ENCODE measurements at regions not wholly inside any gene's neighbourhood (a gene's known extent, or its start where the extent isn't known, plus 50 kb on each side); places are given as distances from the start of the nearest gene placed in this dataset.
"Not testable (repeated sequence)": the region's sequence is repeated elsewhere in the genome, so short reads cannot be mapped to it uniquely, and the experiment has no call there.

DNA sequence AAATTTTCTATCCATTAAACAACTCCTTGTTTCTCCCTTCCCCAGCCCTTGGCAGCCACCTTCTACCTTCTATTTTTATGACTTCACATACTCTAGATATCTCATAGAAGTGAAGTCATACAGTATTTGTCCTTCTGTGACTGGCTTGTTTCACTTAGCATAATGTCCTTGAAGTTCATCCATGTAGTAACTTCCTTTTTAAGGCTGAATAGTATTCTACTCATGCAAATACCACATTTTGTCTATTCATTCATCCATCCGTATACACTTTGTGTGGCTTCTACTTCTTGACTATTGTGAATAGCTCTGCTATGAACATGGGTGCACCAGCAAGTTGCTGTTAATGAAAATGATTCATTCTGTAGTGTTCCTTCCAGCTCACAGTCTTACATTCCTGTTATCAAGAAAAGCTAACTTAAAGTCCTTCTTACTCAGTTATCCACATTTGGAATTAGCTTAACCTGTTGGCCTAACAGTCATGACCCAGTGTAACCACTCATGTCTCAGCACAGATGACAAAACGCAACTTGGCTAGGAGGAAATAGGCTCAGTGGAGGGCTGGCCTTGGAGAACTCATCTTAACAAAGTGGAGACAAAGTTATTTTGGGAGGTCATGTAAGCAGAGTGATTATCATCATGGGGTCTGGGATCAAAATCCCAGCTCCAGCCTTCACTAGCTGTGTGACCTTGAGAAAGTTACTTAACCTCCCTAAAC lies 129.7 kb upstream of the MAP3K1 start:
- DNase-seq, result no peak

DNA sequence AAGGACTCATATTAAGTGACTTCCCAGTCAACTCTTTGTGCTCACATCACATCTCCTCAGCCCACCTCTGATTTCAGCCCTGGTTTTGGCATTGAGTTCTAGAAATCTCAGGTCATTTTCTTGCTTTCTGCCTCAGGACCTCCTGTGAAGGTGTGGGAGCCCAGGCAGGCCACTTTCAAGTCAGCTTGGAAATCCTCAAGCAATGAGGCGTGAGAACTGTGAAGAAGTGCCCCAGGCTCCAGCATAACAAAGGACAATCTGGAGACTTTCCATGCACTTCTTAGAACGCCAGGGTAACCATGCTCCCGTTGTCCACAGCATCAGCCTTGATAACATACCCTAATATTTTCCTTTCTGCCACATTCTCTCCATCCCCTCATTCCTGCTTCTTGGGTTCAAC lies 131.2 kb upstream of the MAP3K1 start:
- no peak for DNase-seq

GRCh38 chr5:56683733-56684132 lies 131.6 kb upstream of the MAP3K1 start:
- DNase-seq, result no peak

- DNase-seq, result no peak
Observed at GRCh38 chr5:56683281-56683680, 132.1 kb upstream of the MAP3K1 start.

- no peak for DNase-seq
Observed at GRCh38 chr5:56681346-56681745, 134.0 kb upstream of the MAP3K1 start.

DNA sequence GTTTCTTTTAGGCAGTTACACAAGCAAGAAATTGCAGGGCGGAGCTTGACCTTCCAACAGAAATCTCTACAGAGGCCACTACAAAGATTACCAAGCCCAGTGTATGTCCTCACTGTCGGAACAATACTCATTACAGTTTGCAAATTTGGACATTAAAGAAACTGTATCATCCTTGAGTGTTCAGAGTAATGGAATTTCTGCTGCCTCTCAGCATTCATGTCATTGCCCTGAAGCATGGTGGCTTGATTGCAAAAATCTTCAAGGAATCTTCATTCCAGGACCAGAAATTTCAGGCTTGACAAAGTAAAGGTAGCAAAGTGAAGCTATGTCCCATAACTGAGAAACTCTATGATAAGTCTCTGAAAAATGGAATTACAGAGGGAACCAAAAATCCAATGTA lies 134.6 kb upstream of the MAP3K1 start:
- DNase-seq, result no peak

DNA sequence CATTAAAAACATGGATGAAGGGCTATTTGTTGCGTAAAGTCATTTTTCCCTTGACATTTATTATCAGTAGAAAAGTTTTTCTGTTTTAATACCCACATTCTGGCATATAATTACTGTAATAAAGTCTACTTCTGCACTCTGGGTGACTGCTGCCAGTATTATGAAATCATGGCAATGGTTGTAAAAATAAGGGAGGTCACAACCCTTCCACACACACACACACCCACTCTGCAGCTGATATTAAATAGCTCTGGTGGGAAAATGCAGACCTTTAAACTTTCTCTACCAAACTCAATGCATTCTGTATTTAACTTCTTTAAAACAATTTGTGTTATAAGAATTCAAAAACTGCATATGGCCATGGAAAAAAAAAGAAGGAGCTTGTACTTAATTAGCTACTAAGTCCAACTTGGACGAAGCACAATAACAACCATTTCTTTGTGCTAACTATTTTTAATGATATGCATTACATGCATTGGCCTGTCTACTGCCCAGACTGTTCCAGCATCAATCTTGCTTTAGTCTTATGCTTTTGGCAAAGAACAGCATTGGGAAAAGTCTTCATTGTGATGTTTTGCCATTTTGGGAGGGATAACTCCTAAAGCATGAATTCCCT lies 137.6 kb upstream of the MAP3K1 start:
- DNase-seq, result no peak

DNA sequence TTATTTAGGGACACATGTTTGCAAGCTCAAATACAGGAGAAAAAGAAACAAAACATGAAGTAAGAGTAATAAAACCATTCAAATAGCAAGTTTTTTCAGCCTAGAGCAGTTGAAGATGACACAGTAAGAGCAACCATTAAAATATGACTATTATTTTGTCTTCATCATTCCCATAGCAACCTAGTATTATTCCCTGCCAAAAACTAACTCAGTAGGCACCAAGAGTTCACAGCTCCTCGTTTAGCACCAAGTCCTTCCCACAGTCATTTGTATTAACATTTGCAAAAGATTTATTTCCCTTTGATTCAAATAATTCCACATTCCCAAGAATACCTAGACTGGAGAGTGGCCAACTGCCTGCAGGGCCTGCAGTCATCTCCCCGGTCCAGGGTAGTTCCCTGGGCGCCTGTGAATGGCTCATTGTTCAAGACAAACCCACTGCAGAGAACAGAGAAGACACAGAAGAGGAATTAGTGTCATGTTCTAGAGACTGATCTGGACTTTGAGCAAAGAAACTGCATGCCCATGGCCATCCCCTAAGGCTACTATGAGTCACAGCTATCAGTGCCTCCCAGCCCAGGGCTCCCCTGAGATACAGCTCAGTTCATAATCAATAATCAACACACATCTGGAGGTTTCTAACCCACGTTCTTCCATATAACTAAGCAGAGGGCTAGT lies 139.1 kb upstream of the MAP3K1 start:
- DNase-seq, result no peak

DNA sequence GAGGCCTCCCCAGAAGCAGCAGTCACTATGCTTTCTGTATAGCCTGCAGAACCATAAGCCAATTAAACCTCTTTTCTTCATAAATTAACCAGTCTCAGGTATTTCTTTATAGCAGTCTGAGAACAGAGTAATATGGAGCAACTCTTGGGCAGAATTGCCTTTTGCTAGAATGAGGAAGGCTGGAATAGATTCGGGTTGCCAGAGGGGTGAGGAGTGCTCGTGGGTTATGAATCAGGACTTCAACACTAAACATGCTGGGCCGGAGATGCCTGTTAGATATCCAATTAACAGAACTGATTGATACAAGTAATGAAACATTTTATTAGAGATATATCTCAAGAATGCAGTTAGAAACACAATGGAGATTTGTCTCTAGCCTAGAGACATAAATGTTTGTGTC lies 140.9 kb upstream of the MAP3K1 start:
- no peak for DNase-seq

DNA sequence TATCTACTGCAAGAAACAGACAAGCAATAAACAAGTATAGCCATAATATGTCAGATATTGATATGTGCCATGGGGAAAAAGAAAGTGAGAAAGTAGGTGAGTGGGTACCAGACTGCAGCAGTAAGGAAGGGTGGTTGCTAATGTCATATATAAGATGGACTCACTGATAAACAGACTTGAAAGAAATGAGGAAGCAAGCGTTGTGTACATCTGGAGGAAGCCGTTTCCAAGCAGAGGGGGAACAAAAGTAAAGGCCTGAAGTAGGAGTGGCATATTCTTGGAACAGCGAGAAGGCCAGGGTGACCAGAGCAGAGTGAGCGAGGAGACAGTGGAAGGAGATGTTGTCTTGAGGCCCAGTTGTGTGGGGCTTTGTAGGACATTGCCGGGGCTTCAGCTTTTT lies 142.2 kb upstream of the MAP3K1 start:
- no peak for DNase-seq

- DNase-seq, result no peak
Observed at GRCh38 chr5:56671571-56671970, 143.8 kb upstream of the MAP3K1 start.

GRCh38 chr5:56670916-56671315 lies 144.4 kb upstream of the MAP3K1 start:
- DNase-seq, result no peak

GRCh38 chr5:56669534-56670483 lies 145.5 kb upstream of the MAP3K1 start:
- DNase-seq, result peak; percentile 23

- DNase-seq, result no peak
Observed at GRCh38 chr5:56668996-56669395, 146.4 kb upstream of the MAP3K1 start.

- DNase-seq, result no peak
Observed at GRCh38 chr5:56667692-56668091, 147.7 kb upstream of the MAP3K1 start.

DNA sequence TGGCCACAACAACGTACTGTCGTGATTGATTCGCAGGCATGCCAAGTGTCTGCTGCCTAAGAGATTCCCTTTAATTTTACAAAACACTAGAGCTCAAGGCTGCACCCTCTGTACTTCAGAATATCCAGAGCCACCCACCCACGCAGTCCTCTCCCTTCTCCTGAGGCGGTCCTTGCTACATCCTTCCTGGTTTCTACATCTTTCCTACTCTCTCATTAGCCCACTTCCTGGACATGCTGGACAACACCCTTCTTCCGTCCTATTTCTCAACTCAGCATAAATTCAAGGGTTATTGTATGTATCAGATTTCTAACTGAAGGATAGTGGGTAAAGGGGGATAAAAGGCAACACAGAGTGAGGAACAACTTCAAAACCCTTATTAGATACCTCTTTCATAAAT lies 148.4 kb upstream of the MAP3K1 start:
- DNase-seq, result no peak

- DNase-seq, result not testable (repeated sequence)
Observed at GRCh38 chr5:56665117-56665516, 150.2 kb upstream of the MAP3K1 start.

DNA sequence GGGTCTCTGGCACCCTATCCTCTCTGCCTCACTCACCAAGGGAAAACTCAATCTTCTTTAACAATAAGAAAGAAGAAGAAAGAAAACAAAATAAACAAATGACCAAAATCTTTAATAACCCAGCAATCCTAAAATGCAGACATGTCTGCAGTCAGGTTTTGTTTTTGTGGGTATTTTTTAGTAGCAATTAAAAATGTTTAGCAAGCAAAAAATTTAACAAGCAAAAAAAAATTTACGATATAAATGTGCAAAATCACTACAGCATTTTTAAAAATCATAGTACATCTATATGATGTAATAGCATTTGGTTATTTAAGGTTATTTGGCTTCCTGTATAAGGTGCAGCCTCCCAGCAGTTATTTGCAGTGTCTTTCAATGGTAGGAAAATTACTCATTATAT lies 151.3 kb upstream of the MAP3K1 start:
- no peak for DNase-seq

DNA sequence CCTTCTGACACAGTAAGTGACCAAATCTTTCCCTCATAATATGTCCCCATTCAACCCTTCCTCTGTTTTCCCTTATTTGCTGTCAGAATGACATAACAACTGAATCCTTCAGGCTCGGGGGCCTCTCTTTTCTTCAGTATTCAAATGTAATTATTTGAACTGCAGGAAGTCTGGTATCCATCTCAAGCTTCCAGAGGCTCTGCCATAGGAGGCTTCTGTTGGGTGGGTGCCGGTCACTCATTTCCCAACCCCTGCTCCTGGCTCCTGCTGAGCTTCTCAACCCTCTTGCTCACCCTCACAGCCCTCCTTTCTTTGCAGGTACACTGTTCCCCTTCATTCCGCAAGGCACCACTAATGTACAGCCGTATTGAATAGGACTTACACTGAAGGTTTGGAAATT lies 151.8 kb upstream of the MAP3K1 start:
- DNase-seq, result no peak

GRCh38 chr5:56662893-56663292 lies 152.5 kb upstream of the MAP3K1 start:
- no peak for DNase-seq

DNA sequence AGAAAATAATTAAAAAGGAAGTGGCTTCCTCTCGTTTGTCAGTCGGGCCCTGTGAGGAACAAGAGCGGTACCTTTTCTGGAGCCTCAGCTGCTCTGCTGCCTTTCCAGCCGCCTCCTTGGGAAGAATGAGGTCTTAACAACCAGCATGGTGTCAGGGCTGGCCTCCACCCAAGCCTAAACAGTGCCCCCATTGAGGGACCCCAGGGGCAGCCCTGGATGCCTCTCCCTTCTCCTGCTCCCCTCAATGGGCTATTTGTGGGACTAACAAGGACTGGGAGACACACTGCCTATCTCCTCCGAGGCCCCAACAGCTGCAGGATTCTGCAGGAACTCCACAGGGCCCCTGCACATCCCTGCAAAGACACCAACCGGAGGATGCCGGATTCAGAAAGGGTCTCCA lies 155.4 kb upstream of the MAP3K1 start:
- no peak for DNase-seq

DNA sequence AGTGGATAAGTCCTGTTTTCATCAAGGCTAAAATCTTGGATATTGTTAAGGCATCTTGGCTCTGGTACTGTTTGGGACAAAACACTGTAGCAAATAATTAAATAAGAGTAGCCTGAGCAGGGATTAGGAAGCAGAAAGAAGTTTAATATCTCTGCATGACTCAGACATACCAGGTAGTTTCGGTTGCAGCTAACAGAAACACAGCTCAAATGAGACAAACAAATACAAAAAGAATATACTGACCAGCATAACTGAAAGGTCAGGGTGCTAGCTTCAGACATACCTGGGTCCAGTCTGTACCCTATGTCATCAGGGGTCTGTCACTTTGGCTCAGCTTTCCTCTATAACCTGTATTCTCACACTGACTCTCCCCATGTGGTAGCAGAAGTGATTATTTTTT lies 156.4 kb upstream of the MAP3K1 start:
- DNase-seq, result no peak

All from central memory CD4-positive, alpha-beta T cell (primary cell).